GM21786 (cell line): ENCODE measurements at regions not wholly inside any gene's neighbourhood (a gene's known extent, or its start where the extent isn't known, plus 50 kb on each side); places are given as distances from the start of the nearest gene placed in this dataset.

Experiments
- ATAC-seq: cut with Tn5 transposase; IDR thresholded peaks from one replicate; pipeline ENCODE4 v1.9.1; 2021; ENCODE audit not compliant: unreplicated experiment

GRCh38 chr18:55166260-55166598 is 207.0 kb upstream of the CCDC68 start:
- ATAC-seq, result no peak

- ATAC-seq, result no peak
Measured at GRCh38 chr18:55163550-55163949, 204.3 kb upstream of the CCDC68 start.

GRCh38 chr18:55161916-55162315 is 202.7 kb upstream of the CCDC68 start:
- ATAC-seq, result no peak

GRCh38 chr18:55159027-55159426 is 199.8 kb upstream of the CCDC68 start:
- no peak for ATAC-seq

GRCh38 chr18:55158570-55158969 is 199.3 kb upstream of the CCDC68 start:
- ATAC-seq, result no peak

GRCh38 chr18:55153346-55153745 is 194.1 kb upstream of the CCDC68 start:
- ATAC-seq, result no peak

GRCh38 chr18:55152801-55153200 is 193.5 kb upstream of the CCDC68 start:
- no peak for ATAC-seq

DNA sequence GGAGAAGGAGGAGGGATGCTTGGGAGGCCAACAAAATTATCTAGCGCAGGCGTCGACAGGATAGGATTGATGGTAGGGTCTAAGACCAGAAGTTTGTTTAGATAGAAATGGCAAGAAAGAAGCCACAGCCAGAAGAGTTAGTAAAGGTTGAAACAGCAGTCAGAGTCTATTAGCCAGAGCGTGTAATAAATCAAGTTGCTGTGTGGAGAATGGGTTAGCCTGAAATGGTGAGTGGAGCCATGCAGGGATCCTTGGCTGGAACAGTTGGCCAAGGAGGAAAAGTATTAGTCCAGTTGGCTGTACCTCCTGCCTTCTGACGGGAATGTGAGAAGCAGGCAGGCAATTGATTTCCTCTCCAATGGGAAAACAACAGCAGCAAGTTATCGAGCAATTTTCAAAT is 190.7 kb upstream of the CCDC68 start:
- ATAC-seq, result no peak

DNA sequence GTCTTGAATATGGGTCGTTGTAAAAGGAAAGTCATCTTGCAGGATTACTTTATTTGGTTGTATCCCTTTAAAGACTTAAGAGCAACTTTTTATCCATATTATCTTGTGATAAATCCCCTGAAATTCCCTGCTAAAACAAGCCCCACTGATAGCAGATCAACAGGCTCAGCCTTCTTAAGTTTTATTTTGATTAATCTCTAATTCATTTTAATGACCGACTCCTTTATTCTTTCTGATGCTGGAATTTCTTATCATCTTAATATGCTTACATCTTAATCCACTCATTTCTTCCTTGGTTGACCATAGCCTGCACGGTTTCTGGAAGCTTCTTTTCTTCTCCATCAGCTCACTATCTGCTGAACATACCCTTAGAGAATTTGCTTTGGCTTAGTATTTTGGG is 188.5 kb upstream of the CCDC68 start:
- ATAC-seq, result no peak

DNA sequence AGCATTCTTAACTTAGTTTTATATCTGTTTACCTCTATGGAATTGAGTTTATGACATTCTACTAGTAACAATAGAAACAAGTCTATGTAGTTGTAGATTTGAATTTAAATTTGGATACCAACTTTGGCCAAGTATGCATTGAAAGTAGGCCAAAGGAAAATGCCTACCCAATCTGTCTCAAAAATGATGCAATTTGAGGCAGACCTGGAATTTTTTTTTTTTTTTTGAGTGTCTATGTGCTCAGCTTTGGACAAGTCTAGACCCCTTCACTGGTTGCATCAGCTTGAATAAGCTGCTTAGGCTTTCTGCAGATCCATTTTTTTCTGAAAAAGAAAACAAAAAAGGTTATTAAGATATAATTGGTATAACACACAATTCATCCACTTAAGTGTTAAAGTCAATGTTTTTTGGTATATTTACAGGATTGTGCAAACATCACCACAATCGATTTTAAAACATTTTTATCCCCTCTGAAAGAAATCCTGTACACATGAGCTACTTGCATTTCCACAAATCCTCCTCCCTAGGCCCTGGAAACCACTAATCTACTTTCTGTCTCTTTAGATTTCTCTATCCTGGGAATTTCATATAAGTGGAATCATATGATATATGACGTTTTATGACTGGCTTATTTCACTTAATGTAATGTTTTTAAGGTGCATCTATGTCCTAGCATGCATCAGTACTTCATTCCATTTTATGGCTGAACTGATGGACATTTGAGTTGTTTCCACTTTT is 185.1 kb upstream of the CCDC68 start:
- no peak for ATAC-seq

DNA sequence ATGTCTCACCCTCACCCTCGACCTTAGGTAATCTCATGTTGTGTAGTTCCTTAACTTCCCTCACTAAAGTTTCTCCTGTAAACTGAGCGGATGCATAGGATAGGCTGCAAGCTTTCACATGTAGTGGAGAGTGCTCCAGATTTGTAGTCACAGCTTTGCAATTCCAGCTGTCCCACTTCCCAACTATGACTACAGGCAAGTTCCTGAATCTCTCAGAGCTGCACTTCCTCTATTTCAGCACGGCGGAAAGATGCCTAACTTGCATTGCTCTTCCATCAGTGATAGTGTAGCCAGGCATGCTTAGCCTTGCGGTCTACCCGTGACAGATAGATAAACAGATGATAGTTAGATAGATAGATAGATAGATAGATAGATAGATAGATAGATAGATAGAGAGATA is 183.1 kb upstream of the CCDC68 start:
- ATAC-seq, result no peak

DNA sequence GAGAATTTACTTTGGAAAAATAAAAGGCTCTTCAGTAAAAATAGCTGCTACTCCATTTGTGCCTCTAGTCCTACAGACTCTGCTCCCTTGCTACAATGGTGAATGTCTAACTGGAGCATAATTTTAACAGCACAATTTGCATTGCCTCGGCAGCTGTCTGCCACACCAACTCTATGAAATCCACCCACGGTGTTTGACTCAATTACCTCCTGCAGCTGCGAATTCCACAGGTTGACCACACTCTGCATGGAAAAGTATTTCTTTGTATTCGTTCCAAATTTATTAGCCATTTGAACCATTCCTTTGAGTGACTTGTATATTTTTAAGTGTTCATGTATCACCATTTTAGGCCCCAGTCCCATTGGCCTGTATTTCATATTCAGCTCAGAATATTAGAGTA is 182.1 kb upstream of the CCDC68 start:
- ATAC-seq, result no peak

DNA sequence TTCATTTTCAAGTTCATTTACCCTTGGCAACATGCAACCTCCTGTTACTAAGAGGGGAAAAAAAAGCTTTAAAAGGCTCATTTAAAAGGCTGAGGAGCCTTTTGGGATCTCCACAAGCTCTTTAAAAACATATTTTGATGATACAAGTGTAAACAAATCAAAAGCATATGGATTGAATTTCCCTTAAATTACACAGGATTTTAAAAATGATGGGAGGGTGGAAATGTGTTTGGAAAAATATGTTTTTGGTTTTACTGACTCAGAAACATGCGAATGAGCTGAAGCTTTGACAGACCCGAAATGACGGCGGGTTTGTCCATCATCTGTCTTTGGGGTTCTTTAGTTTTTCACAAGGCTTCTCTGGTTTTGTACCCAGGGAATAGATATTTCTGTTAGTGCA is 180.6 kb upstream of the CCDC68 start:
- ATAC-seq, result no peak

- ATAC-seq, result no peak
Measured at GRCh38 chr18:55139307-55139706, 180.0 kb upstream of the CCDC68 start.

- ATAC-seq, result no peak
Measured at GRCh38 chr18:55138401-55138800, 179.1 kb upstream of the CCDC68 start.

DNA sequence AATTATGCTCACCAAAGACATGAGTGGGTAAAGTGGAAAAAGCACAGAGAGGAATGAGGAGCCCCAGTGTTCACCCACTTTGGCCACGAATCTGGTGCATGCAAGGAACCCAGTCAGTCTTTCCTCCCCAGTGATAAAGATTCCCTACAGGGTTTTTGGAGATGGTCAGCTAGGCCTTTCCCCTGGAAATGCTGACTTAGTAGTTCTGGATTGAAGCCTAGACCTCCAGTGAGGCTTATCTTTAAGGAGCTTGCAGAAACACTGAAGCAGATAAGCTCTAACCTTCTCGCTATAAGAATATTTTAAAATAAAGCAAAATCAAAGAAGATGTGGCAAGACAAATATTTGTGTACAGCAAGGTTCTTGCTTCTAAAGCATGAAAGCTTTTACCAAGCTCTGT is 178.3 kb upstream of the CCDC68 start:
- ATAC-seq, result no peak

GRCh38 chr18:55136864-55137263 is 177.6 kb upstream of the CCDC68 start:
- ATAC-seq, result no peak

GRCh38 chr18:55136258-55136657 is 177.0 kb upstream of the CCDC68 start:
- ATAC-seq, result no peak

DNA sequence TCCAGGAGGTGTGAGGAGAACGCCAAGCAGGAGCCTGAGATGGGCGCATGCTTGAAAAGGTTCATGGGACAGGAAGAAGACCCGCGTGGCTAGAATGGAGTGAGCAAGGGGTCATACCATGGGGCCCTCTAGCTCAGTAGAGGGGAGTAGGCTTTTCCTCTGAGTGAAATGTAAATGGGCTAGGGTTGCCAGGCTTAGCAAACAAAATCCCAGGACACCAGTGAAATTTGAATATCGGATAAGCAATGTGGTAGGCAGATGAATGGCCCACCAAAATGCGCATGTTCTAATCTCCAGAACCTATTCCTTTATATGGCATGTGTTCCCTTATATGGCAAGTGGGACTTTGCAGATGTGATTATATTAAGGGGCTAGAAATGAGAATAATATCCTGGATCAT is 174.1 kb upstream of the CCDC68 start:
- no peak for ATAC-seq

- no peak for ATAC-seq
Measured at GRCh38 chr18:55128437-55128836, 169.2 kb upstream of the CCDC68 start.

GRCh38 chr18:55124078-55124763 is 165.0 kb upstream of the CCDC68 start:
- no peak for ATAC-seq

DNA sequence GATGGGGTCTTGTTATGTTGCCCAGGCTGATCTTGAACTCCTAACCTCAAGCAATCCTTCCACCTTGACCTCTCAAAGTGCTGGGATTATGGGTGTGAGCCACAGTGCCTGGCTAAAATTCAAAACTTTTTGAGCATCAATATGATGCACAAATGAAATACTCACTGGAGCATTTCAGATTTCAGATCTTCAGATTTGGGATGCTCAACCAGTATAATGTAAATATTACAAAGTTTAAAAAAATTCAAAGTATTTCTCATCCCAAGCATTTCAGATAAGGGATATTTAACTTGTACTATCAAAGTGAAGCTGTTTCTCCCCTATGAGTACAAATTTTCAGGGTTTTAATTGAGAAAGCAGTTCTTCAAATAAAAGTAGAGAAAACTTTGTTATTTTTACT is 164.1 kb upstream of the CCDC68 start:
- ATAC-seq, result no peak
